ENCODE measurements at regions not wholly inside any gene's neighbourhood (a gene's known extent, or its start where the extent isn't known, plus 50 kb on each side); places are given as distances from the start of the nearest gene placed in this dataset.

DNA sequence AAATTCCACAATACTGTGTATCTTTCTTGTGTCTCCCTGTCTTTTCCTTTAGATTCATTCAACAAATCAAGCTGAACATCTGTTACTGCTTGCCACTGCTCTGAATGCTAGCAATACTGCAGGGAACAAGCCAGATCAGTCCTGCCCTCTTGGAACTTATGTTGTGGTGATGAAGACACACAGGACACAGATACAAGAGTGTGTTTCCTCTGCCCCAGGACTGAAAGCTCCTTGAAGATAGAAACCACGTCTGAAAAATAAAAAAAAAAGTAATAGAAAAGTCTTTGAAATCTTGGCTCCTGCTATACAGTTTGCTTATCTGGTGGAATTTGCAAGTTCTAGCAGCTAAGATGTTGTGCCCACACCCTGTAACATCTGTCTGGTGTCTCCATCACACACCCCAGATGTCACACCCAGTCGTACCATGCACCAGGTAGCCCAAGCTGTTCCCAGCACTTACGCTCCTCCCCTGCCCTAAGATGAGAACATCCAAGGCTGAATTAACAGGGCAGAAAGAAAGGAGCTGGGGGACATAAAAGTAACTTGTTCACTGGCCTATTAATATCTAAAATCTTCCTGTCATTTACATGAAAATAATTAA is 80.2 kb upstream of the GALNT2 start:
- Histone ChIP-seq H3K27me3 (no peaks in the 10 kb centered on the region), H3K4me3 (no peak overlapping the region), H3K27ac (replicated peaks in 1 of 4) (no peak overlapping the region), H3K4me1 (peaks cover 0 to 7% (median 0%) of the 10 kb centered on the region in 4 donors), H3K36me3 (no peaks in the 10 kb centered on the region), H3K9me3 (no peaks in the 10 kb centered on the region)
- 69% methylated on average over 3 of the region's 3 CpGs for WGBS
- peak; percentile 50 for DNase-seq (ENCODE audit: extremely low spot score)
- TF ChIP-seq EP300 (IDR thresholded peaks at IDR 0.05) (no peak), POLR2AphosphoS5 (IDR thresholded peaks at IDR 0.05) (no peak), POLR2A (IDR thresholded peaks at IDR 0.05; ENCODE audit: low read depth) (no peak)
- TF ChIP-seq, protein P1, sequence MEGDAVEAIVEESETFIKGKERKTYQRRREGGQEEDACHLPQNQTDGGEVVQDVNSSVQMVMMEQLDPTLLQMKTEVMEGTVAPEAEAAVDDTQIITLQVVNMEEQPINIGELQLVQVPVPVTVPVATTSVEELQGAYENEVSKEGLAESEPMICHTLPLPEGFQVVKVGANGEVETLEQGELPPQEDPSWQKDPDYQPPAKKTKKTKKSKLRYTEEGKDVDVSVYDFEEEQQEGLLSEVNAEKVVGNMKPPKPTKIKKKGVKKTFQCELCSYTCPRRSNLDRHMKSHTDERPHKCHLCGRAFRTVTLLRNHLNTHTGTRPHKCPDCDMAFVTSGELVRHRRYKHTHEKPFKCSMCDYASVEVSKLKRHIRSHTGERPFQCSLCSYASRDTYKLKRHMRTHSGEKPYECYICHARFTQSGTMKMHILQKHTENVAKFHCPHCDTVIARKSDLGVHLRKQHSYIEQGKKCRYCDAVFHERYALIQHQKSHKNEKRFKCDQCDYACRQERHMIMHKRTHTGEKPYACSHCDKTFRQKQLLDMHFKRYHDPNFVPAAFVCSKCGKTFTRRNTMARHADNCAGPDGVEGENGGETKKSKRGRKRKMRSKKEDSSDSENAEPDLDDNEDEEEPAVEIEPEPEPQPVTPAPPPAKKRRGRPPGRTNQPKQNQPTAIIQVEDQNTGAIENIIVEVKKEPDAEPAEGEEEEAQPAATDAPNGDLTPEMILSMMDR (IDR thresholded peaks at IDR 0.05), result no peak
- intact Hi-C loops (cut with DNase I), result no loop called here

DNA sequence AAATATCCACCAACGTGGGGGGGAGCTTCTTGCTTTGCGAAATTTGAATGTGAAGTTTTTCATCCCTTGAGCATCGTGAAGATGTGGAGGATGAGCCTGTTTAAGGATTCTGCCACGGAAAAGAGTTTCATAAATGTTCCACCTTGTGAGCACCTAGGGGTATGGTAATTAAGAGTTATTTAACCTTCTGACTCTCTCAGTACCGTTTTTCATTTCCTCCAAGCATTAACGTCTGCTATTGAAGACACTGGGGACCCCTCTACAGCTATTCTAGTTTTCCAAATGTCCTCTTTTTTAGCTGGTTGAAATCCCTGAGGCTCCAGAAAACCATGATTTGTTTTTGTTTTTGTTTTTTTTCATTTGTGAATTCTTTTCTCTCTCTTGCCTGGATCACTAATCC is 79.1 kb upstream of the GALNT2 start:
- TF ChIP-seq EP300 (IDR thresholded peaks at IDR 0.05) (no peak), POLR2AphosphoS5 (IDR thresholded peaks at IDR 0.05) (no peak), POLR2A (IDR thresholded peaks at IDR 0.05; ENCODE audit: low read depth) (no peak)
- TF ChIP-seq, protein P1 (IDR thresholded peaks at IDR 0.05), result no peak
- H3K9me3 ChIP-seq, result no peaks in the 10 kb centered on the region
- no peaks in the 10 kb centered on the region for H3K27me3 ChIP-seq
- peaks cover 0 to 7% (median 0%) of the 10 kb centered on the region in 4 donors for H3K4me1 ChIP-seq
- no peak overlapping the region for H3K27ac ChIP-seq (replicated peaks in 1 of 4)
- no peaks in the 10 kb centered on the region for H3K36me3 ChIP-seq
- no peak overlapping the region for H3K4me3 ChIP-seq
- WGBS, result 83% methylated on average over 6 of the region's 6 CpGs
- DNase-seq (ENCODE audit: extremely low spot score), result no peak
- intact Hi-C loops (cut with DNase I), result no loop called here

DNA sequence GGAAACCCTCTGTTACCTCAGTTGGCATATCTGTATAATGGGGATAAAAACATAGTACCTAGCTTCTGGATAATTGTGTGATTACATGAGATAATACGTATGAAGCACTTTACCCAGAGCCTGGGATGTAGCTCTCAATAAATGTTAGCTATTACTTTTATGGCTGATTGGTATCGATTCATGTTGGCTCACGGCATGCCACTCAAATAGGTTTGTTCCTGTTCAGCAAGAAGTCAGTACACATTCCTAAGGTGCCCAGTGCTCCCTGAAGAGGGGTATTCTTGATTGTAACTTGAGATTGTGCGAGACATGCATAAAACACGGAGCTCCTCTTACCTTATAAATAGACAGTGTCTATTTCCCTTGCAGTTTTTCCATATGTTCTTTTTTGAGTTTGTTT is 78.5 kb upstream of the GALNT2 start:
- Histone ChIP-seq H3K9me3 (no peaks in the 10 kb centered on the region), H3K27ac (replicated peaks in 1 of 4) (no peak overlapping the region), H3K4me1 (peaks cover 0 to 7% (median 0%) of the 10 kb centered on the region in 4 donors), H3K36me3 (no peaks in the 10 kb centered on the region), H3K4me3 (no peak overlapping the region), H3K27me3 (no peaks in the 10 kb centered on the region)
- TF ChIP-seq, protein P1 (IDR thresholded peaks at IDR 0.05), result no peak
- TF ChIP-seq POLR2A (IDR thresholded peaks at IDR 0.05; ENCODE audit: low read depth) (no peak), POLR2AphosphoS5 (IDR thresholded peaks at IDR 0.05) (no peak), EP300 (IDR thresholded peaks at IDR 0.05) (no peak)
- peak; percentile 68 for DNase-seq (ENCODE audit: extremely low spot score)
- WGBS, result 90% methylated on average over 5 of the region's 5 CpGs
- intact Hi-C loops (cut with DNase I), result no loop called here

DNA sequence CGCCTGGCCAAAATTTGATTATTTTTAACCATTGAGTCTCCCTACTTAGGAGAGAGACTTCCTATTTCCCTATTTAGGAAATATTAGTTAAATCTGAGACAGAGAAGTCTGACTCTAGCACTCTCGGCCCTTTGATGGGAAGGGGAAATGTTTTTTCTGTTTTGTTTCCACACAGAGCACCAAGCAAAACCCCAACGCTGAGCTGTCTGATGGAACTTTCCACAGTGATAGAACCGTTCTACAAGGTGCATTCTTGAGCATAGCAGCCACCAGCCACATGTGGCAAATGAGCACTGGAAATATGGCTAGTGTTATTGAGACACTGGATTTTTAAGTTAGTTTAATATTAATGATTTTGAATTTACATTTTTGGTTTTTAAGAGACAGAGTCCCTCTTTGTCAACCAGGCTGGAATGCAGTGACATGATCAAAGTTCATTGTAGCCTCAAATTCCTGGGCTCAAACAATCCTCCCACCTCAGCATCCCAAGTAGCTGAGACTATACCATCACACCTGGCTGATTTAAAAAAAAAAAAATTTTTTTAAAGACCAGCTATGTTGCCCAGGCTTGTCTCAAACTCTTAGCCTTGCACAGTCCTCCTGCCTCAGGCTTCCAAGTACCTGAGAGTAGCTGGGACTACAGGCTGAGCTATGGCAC is 77.3 kb upstream of the GALNT2 start:
- H3K27me3 ChIP-seq, result no peaks in the 10 kb centered on the region
- no peak overlapping the region for H3K4me3 ChIP-seq
- intact Hi-C loops (cut with DNase I), result no loop called here
- no peak for DNase-seq (ENCODE audit: extremely low spot score)
- WGBS, result 69% methylated on average over 4 of the region's 4 CpGs
- H3K9me3 ChIP-seq, result no peaks in the 10 kb centered on the region
- peaks cover 0 to 9% (median 0%) of the 10 kb centered on the region in 4 donors for H3K4me1 ChIP-seq
- no peaks in the 10 kb centered on the region for H3K36me3 ChIP-seq
- TF ChIP-seq, protein P1 (IDR thresholded peaks at IDR 0.05), result no peak
- TF ChIP-seq EP300 (IDR thresholded peaks at IDR 0.05) (no peak), POLR2AphosphoS5 (IDR thresholded peaks at IDR 0.05) (no peak), POLR2A (IDR thresholded peaks at IDR 0.05; ENCODE audit: low read depth) (no peak)
- H3K27ac ChIP-seq (replicated peaks in 1 of 4), result no peak overlapping the region

All from esophagus muscularis mucosa (tissue), 4 donors.